GM21367 (cell line): ENCODE measurements at regions not wholly inside any gene's neighbourhood (a gene's known extent, or its start where the extent isn't known, plus 50 kb on each side); places are given as distances from the start of the nearest gene placed in this dataset.
"Not testable (repeated sequence)": the region's sequence is repeated elsewhere in the genome, so short reads cannot be mapped to it uniquely, and the experiment has no call there.

Experiments
- ATAC-seq: cut with Tn5 transposase; IDR thresholded peaks from one replicate; pipeline ENCODE4 v1.9.1; 2021; ENCODE audit not compliant: unreplicated experiment

GRCh38 chr18:70640336-70640887, 351.6 kb downstream of the SOCS6 start:
- ATAC-seq: no peak

DNA sequence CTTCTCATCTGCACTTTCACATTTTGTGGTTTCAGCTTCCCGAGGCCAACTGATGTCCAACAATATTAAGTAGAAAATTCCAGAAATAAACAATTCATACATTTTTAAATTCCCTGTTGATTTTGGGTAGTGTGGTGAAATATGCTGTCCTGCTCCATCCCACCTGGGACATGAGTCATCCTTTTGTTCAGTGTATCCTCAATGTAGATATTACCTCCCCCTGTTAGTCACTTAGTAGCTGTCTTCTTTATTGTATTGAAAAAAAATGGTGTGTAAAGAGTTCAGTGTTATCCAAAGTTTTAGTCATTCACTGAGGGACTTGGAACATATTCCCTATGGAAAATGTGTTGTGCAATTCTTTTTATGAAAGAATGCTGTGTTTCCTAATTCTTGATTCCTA, 348.1 kb downstream of the SOCS6 start:
- no peak for ATAC-seq

DNA sequence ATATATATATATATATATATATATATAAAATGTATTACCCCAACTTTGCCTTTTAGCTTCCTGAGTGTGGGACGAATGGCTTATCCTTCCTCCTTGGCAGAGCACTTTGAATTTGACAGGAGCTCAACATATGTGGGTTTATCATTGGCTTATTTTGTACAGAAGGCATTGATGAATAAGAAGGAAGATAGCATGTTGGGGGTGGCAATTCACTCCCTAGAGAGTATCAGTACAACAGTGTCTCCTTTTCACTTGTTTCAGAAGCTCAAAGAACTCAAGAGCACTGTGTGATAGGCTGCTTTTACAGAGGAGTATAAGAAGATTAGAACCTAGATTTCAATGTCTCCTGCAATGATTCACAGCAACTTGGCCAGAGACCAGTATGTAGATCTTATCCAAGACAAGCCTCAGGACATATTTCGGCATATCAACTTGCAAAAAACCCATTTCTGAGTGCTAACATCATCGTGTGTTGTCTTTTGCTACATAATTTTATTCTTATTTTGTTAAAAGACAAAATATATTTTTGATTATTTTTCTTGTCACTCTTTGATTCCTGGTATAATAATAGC, 345.8 kb downstream of the SOCS6 start:
- ATAC-seq: no peak

- no peak for ATAC-seq
These were observed 338.4 kb downstream of the SOCS6 start for GRCh38 chr18:70627182-70627802.

DNA sequence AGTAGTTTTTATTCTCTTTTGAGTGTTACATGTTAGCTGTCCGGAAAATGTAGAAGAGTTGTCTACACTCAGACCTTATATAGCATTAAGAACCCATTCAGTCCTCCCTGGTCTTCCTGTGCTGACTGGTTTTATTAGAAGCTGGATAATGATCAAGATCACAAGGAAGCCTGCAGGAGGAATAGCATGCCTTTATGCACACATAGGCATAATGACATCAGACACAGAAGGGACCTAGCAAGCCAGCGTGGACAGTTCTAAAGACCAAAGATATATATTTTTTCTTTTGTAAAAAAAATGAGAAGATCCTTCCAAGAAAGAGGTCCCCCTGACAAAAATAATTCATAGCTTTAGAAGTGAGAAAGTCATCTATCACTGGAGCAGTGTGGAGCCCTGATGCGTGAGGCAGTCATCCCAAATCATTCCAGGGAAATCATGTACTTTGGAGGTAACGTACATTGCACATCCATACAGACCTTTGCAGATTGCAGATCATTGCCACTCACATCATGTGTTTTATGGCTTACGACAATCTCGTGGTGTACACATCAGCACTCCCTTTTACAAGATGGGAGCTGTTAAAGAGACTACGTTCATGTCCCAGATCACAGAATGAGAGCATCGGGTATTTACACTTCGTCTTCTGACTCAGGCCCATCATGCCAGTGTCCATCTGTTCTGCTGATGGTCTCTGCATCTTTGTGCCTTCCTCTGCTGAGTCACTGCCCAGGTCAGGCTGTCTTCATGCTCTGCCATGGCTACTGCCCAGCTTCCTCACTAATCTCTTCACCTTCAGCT, 334.0 kb downstream of the SOCS6 start:
- ATAC-seq: no peak

DNA sequence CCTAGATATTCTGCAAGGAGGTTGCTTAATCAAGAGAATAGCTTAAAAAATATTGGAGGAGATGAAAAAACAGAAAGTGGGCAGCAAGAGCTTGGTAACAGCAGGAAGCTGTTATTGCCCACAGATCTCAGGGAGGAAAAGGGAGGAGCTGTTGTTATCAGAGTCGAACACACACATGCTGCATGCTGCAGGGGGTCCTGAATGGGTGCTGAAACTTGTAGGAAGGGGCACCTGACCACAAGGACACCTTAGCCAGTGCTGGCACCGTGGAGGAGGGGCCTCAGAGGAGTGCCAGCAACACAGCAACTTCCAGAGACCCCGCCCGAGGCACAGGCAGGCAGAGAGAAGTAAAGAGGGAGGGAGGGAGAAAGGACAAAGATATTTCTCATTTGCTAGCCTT, 332.9 kb downstream of the SOCS6 start:
- no peak for ATAC-seq

GRCh38 chr18:70620837-70621612, 332.2 kb downstream of the SOCS6 start:
- no peak for ATAC-seq

DNA sequence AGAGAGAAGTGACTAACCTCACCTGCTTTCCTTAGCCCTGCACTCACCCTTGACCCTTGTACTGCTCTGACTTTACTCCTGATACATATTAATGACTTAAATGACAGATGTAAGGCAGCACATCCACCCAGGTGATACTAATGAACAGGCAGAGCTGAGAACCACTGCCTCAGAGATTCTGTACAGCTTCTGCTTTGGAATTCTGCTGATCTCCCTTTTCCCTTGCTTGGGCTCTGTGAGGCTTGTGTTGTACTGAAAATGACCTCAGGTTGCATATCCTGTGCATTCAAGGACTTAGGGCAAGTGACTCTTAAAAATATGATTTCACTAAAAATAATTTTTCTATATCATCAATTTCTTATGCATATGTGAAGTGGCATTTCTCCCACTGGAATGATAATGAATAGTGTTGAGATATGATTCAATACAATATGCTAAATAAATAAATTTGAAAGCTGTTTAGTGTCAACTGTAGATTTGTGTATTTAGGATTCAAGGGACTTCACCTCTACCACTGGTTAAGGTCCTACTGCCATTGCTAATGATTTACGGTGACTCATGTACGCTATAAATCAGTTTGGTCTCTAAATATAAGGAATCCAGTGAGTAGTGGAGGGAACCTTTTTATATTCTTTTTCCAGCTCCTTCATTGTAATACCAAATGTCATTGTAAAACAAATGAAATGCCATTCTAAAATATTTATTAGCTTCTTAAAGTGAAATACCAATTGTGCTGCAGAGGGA, 328.3 kb downstream of the SOCS6 start:
- no peak for ATAC-seq

DNA sequence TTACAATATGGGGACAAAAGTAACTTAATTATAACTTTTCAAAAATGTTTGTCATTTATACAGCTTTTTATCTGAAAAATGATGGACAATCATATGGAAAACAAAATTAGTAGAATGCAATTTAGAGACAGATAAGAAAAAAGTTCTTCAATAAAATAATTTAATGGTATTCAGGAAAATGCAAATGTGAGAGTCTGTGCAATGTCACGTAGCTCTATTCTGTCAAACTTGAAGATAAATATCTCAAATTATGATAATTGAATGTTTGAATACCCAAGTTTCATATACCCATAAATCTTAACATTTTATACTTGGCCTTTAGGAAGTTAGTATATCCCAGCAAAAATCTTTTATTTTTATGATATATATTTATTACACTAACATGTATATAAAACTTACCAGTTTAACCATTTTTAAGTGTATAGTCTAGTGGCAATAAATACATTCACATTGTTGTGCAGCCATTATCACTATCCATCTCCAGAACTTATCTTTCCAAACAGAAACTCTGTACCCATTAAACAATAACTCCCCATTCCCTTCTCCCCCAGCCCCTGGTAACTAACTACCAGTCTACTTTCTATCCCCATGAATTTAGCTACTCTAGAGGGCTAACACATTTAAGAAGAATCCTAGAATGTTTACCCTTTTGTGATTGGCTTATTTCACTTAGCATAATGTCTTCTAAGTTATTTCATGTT, 311.5 kb downstream of the SOCS6 start:
- no peak for ATAC-seq

DNA sequence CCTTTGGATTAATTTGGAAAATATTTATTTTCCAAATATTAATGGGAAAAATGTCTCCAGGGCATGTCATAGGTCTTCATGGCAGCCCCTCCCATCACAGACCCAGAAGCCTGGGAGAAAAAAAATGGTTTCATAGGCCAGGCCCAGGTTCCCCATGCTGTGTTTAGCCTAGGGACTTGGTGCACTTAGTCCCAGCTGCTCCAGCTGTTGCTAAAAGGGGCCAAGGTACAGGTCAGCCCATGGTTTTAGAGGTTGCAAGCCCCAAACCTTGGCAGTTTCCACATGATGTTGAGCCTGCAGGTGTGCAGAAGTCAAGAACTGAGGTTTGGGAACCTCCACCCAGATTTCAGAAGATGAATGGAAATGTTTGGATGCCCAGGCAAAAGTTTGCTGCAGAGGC, 309.6 kb downstream of the SOCS6 start:
- no peak for ATAC-seq

DNA sequence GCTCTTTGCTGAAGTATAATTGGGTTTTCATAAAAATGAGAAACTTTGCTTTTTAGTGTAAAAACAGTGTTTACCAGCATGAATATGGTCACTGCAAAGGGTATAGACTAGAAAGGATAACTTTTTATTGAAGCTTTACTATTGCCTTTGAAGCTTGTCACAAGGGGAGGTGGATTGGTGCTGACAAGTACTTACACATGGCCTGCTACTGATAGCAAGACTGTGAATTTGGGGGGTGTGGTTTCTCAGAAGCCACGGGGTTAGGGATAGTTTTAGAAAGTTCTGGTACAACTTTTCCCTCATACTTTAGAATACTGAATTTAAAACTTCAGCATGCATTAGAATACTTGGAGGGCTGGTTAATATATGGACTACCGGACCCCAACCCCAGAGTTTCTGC, 294.1 kb downstream of the SOCS6 start:
- ATAC-seq: no peak

DNA sequence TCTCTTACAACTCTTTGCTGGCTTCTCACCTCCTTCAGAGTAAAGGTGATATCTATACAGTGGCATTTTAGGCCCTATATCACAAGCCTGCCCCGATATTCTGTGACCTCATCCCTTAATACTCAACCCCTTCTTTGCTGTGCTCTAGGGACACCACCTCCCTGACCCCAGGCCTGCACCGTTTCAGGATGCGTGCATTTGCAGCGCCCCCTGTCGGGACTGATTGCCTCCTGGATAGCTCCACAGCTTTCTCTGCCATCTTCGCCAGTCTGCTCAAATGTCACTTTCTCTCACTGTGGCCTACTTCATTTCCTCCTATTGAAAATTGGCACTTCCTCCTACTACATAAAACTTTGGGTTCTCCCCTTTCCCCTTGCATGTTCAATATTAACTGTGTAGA, 289.6 kb downstream of the SOCS6 start:
- no peak for ATAC-seq

GRCh38 chr18:70577023-70577420, 288.2 kb downstream of the SOCS6 start:
- no peak for ATAC-seq

- ATAC-seq: no peak
These were observed 287.6 kb downstream of the SOCS6 start for GRCh38 chr18:70576276-70577022.

GRCh38 chr18:70574951-70575350, 286.1 kb downstream of the SOCS6 start:
- not testable (repeated sequence) for ATAC-seq

DNA sequence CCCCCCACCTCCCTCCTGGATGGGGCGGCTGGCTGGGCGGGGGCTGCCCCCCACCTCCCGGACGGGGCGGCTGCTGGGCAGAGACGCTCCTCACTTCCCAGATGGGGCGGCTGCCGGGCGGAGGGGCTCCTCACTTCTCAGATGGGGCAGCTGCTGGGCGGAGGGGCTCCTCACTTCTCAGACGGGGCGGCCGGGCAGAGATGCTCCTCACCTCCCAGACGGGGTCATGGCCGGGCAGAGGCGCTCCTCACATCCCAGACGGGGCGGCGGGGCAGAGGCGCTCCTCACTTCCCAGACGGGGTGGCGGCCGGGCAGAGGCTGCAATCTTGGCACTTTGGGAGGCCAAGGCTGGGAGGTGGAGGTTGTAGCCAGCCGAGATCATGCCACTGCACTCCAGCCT, 280.8 kb downstream of the SOCS6 start:
- ATAC-seq: not testable (repeated sequence)

DNA sequence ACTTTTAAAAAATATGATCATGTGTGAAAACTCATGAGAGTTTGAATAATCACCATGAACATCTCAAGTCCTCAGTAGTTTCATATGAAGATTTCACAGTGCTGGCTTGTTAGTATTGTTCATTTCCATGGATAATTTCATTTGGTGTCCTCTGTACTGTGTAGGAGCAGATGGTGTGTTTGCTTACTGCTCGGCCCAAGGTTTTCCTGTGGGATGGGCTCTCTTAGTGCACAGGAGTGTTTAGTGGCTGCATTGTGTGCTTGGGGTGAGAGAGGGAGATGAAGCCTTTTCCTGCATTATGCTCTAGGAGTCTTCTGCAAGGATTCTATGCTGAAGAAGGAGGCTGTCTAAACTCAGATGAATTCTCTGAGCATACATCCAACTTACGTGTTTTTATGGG, 270.6 kb downstream of the SOCS6 start:
- ATAC-seq: no peak

GRCh38 chr18:70558371-70558770, 269.5 kb downstream of the SOCS6 start:
- ATAC-seq: no peak

DNA sequence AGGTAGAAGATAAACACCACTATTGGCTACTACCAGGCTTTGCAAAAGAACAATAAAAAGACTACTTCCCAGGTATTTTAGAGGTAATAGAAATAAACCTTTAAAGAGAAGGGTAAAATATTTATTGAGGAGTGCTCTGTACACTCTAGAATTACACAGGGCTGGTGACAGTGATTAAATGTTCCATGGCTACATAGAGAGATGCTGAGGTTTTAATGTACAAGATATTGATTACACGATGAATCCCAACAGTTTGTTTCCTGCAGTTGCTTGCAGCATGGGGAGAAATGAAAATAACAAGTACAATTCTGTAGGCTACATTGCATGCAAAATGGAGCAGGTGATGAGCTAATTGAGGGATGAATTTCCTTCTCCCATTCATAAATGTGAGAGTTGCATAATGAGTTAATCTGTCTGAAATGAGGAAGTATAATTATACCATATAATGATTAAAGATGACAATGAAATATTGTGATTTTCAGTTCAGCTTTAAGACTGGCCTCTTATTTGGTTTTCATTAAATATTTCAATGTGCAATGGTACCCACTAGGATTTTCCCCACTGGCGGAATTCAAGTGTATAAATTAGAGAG, 266.1 kb downstream of the SOCS6 start:
- no peak for ATAC-seq
